ENCODE measurements at regions not wholly inside any gene's neighbourhood (a gene's known extent, or its start where the extent isn't known, plus 50 kb on each side); places are given as distances from the start of the nearest gene placed in this dataset.
"Not testable (repeated sequence)": the region's sequence is repeated elsewhere in the genome, so short reads cannot be mapped to it uniquely, and the experiment has no call there.

- no peak for DNase-seq
Observed at GRCh38 chr1:99540744-99541143, 105.2 kb upstream of the PALMD start.

GRCh38 chr1:99544328-99544727 lies 101.6 kb upstream of the PALMD start:
- no peak for DNase-seq

GRCh38 chr1:99546432-99547416 lies 99.2 kb upstream of the PALMD start:
- DNase-seq: no peak

- no peak for DNase-seq
Observed at GRCh38 chr1:99548943-99549605, 96.8 kb upstream of the PALMD start.

GRCh38 chr1:99550198-99550597 lies 95.7 kb upstream of the PALMD start:
- no peak for DNase-seq

- DNase-seq: no peak
Observed at GRCh38 chr1:99551812-99552614, 93.9 kb upstream of the PALMD start.

GRCh38 chr1:99553301-99553700 lies 92.6 kb upstream of the PALMD start:
- DNase-seq: no peak

GRCh38 chr1:99553819-99554218 lies 92.1 kb upstream of the PALMD start:
- not testable (repeated sequence) for DNase-seq

GRCh38 chr1:99554727-99555126 lies 91.2 kb upstream of the PALMD start:
- no peak for DNase-seq

- DNase-seq: no peak
Observed at GRCh38 chr1:99557546-99558202, 88.2 kb upstream of the PALMD start.

GRCh38 chr1:99559166-99559565 lies 86.7 kb upstream of the PALMD start:
- DNase-seq: no peak

GRCh38 chr1:99560207-99561040 lies 85.5 kb upstream of the PALMD start:
- no peak for DNase-seq

GRCh38 chr1:99561952-99562351 lies 84.0 kb upstream of the PALMD start:
- no peak for DNase-seq

- DNase-seq: no peak
Observed at GRCh38 chr1:99565606-99566289, 80.2 kb upstream of the PALMD start.

GRCh38 chr1:99566290-99567021 lies 79.5 kb upstream of the PALMD start:
- DNase-seq: no peak

- no peak for DNase-seq
Observed at GRCh38 chr1:99570486-99571089, 75.3 kb upstream of the PALMD start.

- DNase-seq: no peak
Observed at GRCh38 chr1:99571092-99571734, 74.7 kb upstream of the PALMD start.

- no peak for DNase-seq
Observed at GRCh38 chr1:99573431-99574217, 72.3 kb upstream of the PALMD start.

- no peak for DNase-seq
Observed at GRCh38 chr1:99577313-99577712, 68.6 kb upstream of the PALMD start.
